8988T (cell line): ENCODE measurements at regions not wholly inside any gene's neighbourhood (a gene's known extent, or its start where the extent isn't known, plus 50 kb on each side); places are given as distances from the start of the nearest gene placed in this dataset.

Experiments used
- DNase-seq: peaks from one replicate; pipeline ENCODE4 v3.0.0; 2011

GRCh38 chr15:31474059-31474868 is 147.6 kb downstream of the KLF13 start:
- DNase-seq, result no peak

GRCh38 chr15:31476236-31476810 is 149.7 kb downstream of the KLF13 start:
- no peak for DNase-seq

- no peak for DNase-seq
These were observed 150.2 kb downstream of the KLF13 start for GRCh38 chr15:31476866-31477265.

- DNase-seq, result no peak
These were observed 150.7 kb downstream of the KLF13 start for GRCh38 chr15:31477301-31477700.

- DNase-seq, result no peak
These were observed 151.4 kb downstream of the KLF13 start for GRCh38 chr15:31477851-31478701.

- no peak for DNase-seq
These were observed 152.1 kb downstream of the KLF13 start for GRCh38 chr15:31478702-31479221.

GRCh38 chr15:31480356-31481025 is 153.9 kb downstream of the KLF13 start:
- DNase-seq, result no peak

- DNase-seq, result no peak
These were observed 154.5 kb downstream of the KLF13 start for GRCh38 chr15:31481142-31481541.

- DNase-seq, result no peak
These were observed 155.7 kb downstream of the KLF13 start for GRCh38 chr15:31482122-31482922.

- DNase-seq, result no peak
These were observed 156.7 kb downstream of the KLF13 start for GRCh38 chr15:31483053-31483985.

GRCh38 chr15:31483986-31484951 is 157.6 kb downstream of the KLF13 start:
- no peak for DNase-seq

GRCh38 chr15:31484986-31485385 is 158.4 kb downstream of the KLF13 start:
- DNase-seq, result no peak

- DNase-seq, result no peak
These were observed 158.8 kb downstream of the KLF13 start for GRCh38 chr15:31485431-31485830.

GRCh38 chr15:31485911-31486461 is 159.4 kb downstream of the KLF13 start:
- DNase-seq, result no peak

- no peak for DNase-seq
These were observed 159.9 kb downstream of the KLF13 start for GRCh38 chr15:31486506-31486905.

GRCh38 chr15:31486906-31487695 is 160.5 kb downstream of the KLF13 start:
- no peak for DNase-seq

- no peak for DNase-seq
These were observed 161.3 kb downstream of the KLF13 start for GRCh38 chr15:31487811-31488436.
